Glutamatergic neuron (in vitro differentiated cells): ENCODE measurements at regions not wholly inside any gene's neighbourhood (a gene's known extent, or its start where the extent isn't known, plus 50 kb on each side); places are given as distances from the start of the nearest gene placed in this dataset.

Experiments used
- DNase-seq: peaks from one replicate; pipeline ENCODE4 v3.0.0; 2022
- H3K27ac Mint-ChIP-seq: one replicate; pipeline ENCODE4 v1.8.0; 2020; ENCODE audit warnings: mild to moderate bottlenecking, mixed read lengths, inconsistent platforms; ENCODE audit not compliant: unreplicated experiment
- H3K27me3 Mint-ChIP-seq: one replicate; pipeline ENCODE4 v1.8.0; 2020; ENCODE audit warnings: mild to moderate bottlenecking, moderate library complexity, mixed read lengths, inconsistent platforms; ENCODE audit not compliant: unreplicated experiment
- H3K36me3 Mint-ChIP-seq: one replicate; pipeline ENCODE4 v1.8.0; 2020; ENCODE audit warnings: mild to moderate bottlenecking, mixed read lengths, inconsistent platforms; ENCODE audit not compliant: unreplicated experiment
- H3K4me1 Mint-ChIP-seq: one replicate; pipeline ENCODE4 v1.8.0; 2020; ENCODE audit warnings: mild to moderate bottlenecking, low read depth, mixed read lengths, inconsistent platforms; ENCODE audit not compliant: unreplicated experiment
- H3K4me3 Mint-ChIP-seq: one replicate; pipeline ENCODE4 v1.8.0; 2020; ENCODE audit warnings: mild to moderate bottlenecking, mixed read lengths, inconsistent platforms; ENCODE audit not compliant: unreplicated experiment
- H3K9me3 Mint-ChIP-seq: one replicate; pipeline ENCODE4 v1.8.0; 2020; ENCODE audit warnings: mild to moderate bottlenecking, moderate library complexity, mixed read lengths, inconsistent platforms; ENCODE audit not compliant: unreplicated experiment
- CTCF ChIP-seq: fragments of 200-600 bp; sonication (generic); IDR thresholded peaks from one replicate; pipeline ENCODE4 v1.5.0; 2021; ENCODE audit not compliant: partially characterized antibody, unreplicated experiment

- H3K4me1 Mint-ChIP-seq, result no peaks in the 10 kb centered on the region
- H3K27me3 Mint-ChIP-seq, result no peaks in the 10 kb centered on the region
- no peak for TF ChIP-seq CTCF
- no peak overlapping the region for H3K4me3 Mint-ChIP-seq
- H3K9me3 Mint-ChIP-seq, result peaks cover 4% of the 10 kb centered on the region
- no peak overlapping the region for H3K27ac Mint-ChIP-seq
- H3K36me3 Mint-ChIP-seq, result no peaks in the 10 kb centered on the region
- DNase-seq, result no peak
Observed at GRCh38 chr13:74767050-74767449, 632.8 kb upstream of the KLF12 start.

- H3K4me1 Mint-ChIP-seq, result no peaks in the 10 kb centered on the region
- H3K27me3 Mint-ChIP-seq, result no peaks in the 10 kb centered on the region
- no peak overlapping the region for H3K4me3 Mint-ChIP-seq
- H3K9me3 Mint-ChIP-seq, result peaks cover 4% of the 10 kb centered on the region
- no peak overlapping the region for H3K27ac Mint-ChIP-seq
- TF ChIP-seq CTCF, result no peak
- no peak for DNase-seq
- no peaks in the 10 kb centered on the region for H3K36me3 Mint-ChIP-seq
Observed at GRCh38 chr13:74765955-74766354, 631.8 kb upstream of the KLF12 start.

GRCh38 chr13:74761801-74762757 is 627.9 kb upstream of the KLF12 start:
- H3K4me3 Mint-ChIP-seq, result no peak overlapping the region
- H3K27ac Mint-ChIP-seq, result no peak overlapping the region
- no peak for DNase-seq
- no peaks in the 10 kb centered on the region for H3K36me3 Mint-ChIP-seq
- no peak for TF ChIP-seq CTCF
- peaks cover 4% of the 10 kb centered on the region for H3K9me3 Mint-ChIP-seq
- H3K27me3 Mint-ChIP-seq, result no peaks in the 10 kb centered on the region
- H3K4me1 Mint-ChIP-seq, result no peaks in the 10 kb centered on the region

- TF ChIP-seq CTCF, result no peak
- H3K27ac Mint-ChIP-seq, result no peak overlapping the region
- no peak overlapping the region for H3K4me3 Mint-ChIP-seq
- H3K4me1 Mint-ChIP-seq, result no peaks in the 10 kb centered on the region
- DNase-seq, result no peak
- no peaks in the 10 kb centered on the region for H3K36me3 Mint-ChIP-seq
- no peaks in the 10 kb centered on the region for H3K27me3 Mint-ChIP-seq
- H3K9me3 Mint-ChIP-seq, result no peaks in the 10 kb centered on the region
Observed at GRCh38 chr13:74758188-74758587, 624.0 kb upstream of the KLF12 start.

GRCh38 chr13:74755065-74755464 is 620.9 kb upstream of the KLF12 start:
- no peak overlapping the region for H3K4me3 Mint-ChIP-seq
- no peak for TF ChIP-seq CTCF
- no peaks in the 10 kb centered on the region for H3K9me3 Mint-ChIP-seq
- no peaks in the 10 kb centered on the region for H3K27me3 Mint-ChIP-seq
- H3K4me1 Mint-ChIP-seq, result no peaks in the 10 kb centered on the region
- H3K27ac Mint-ChIP-seq, result no peak overlapping the region
- no peak for DNase-seq
- no peaks in the 10 kb centered on the region for H3K36me3 Mint-ChIP-seq
